Mesendoderm (in vitro differentiated cells): ENCODE measurements at regions not wholly inside any gene's neighbourhood (a gene's known extent, or its start where the extent isn't known, plus 50 kb on each side); places are given as distances from the start of the nearest gene placed in this dataset.
A peak's percentile ranks its signal among the peaks of the same experiment; 100 is the strongest.

Source experiments
- DNase-seq: peaks from one replicate; pipeline ENCODE4 v3.0.0; 2013
- H2AK5ac ChIP-seq: 2 replicates; pipeline ENCODE4 v1.6.1; 2013; ENCODE audit warnings: low read length, inconsistent platforms
- H2BK120ac ChIP-seq: 2 replicates; pipeline ENCODE4 v1.6.1; 2013; ENCODE audit warnings: low read depth, mild to moderate bottlenecking, low read length, moderate library complexity, mixed read lengths
- H2BK15ac ChIP-seq: replicated peaks from 2 replicates; pipeline ENCODE4 v1.6.1; 2013; ENCODE audit warnings: low read depth, mild to moderate bottlenecking, moderate library complexity
- H2BK5ac ChIP-seq: 2 replicates; pipeline ENCODE4 v1.6.1; 2013; ENCODE audit warnings: low read length, inconsistent platforms
- H3K18ac ChIP-seq: 2 replicates; pipeline ENCODE4 v1.6.1; 2013; ENCODE audit warnings: mild to moderate bottlenecking, low read length, mixed read lengths
- H3K23ac ChIP-seq: one replicate; pipeline ENCODE4 v1.6.1; 2013; ENCODE audit warnings: low read length
- H3K27ac ChIP-seq: 2 replicates; pipeline ENCODE4 v1.5.1; 2013; ENCODE audit warnings: low read depth, mild to moderate bottlenecking, inconsistent platforms, low read length, moderate library complexity
- H3K27me3 ChIP-seq: 2 replicates; pipeline ENCODE4 v1.6.1; 2013; ENCODE audit warnings: low read length, control low read depth, mild to moderate bottlenecking, inconsistent platforms; ENCODE audit not compliant: insufficient read depth, poor library complexity
- H3K36me3 ChIP-seq: 2 replicates; pipeline ENCODE4 v1.6.1; 2013; ENCODE audit warnings: low read length, inconsistent platforms; ENCODE audit not compliant: control insufficient read depth, insufficient read depth
- H3K4ac ChIP-seq: one replicate; pipeline ENCODE4 v1.6.1; 2013; ENCODE audit warnings: low read depth, mild to moderate bottlenecking, low read length, moderate library complexity
- H3K4me1 ChIP-seq: 2 replicates; pipeline ENCODE4 v1.6.1; 2013; ENCODE audit warnings: low read depth, low read length, inconsistent platforms; ENCODE audit not compliant: control insufficient read depth
- H3K4me2 ChIP-seq: 2 replicates; pipeline ENCODE4 v1.6.1; 2013; ENCODE audit warnings: low read length
- H3K4me3 ChIP-seq: 2 replicates; pipeline ENCODE4 v1.5.1; 2013; ENCODE audit warnings: mild to moderate bottlenecking, low read length
- H3K56ac ChIP-seq: one replicate; pipeline ENCODE4 v1.6.1; 2013; ENCODE audit warnings: low read length
- H3K79me1 ChIP-seq: 2 replicates; pipeline ENCODE4 v1.6.1; 2013; ENCODE audit warnings: low read length, inconsistent platforms
- H3K79me2 ChIP-seq: 2 replicates; pipeline ENCODE4 v1.6.1; 2013; ENCODE audit warnings: mild to moderate bottlenecking, low read length; ENCODE audit not compliant: control insufficient read depth, insufficient read depth
- H3K9ac ChIP-seq: 2 replicates; pipeline ENCODE4 v1.6.1; 2013; ENCODE audit warnings: low read length, inconsistent platforms
- H4K5ac ChIP-seq: one replicate; pipeline ENCODE4 v1.6.1; 2013; ENCODE audit warnings: low read length
- H4K8ac ChIP-seq: one replicate; pipeline ENCODE4 v1.6.1; 2013; ENCODE audit warnings: low read depth, mild to moderate bottlenecking, control low read depth, low read length, moderate library complexity
- WGBS: extraction: QIAGEN DNeasy Blood & Tissue Kit; methylation state at CpG from one replicate; pipeline ENCODE4 v1.1.7; 2013; ENCODE audit warnings: low lambda C conversion rate, missing lambda C conversion rate; ENCODE audit not compliant: insufficient coverage; ENCODE audit errors: extremely low coverage; 5-methylcytosine and 5-hydroxymethylcytosine counted together

DNA sequence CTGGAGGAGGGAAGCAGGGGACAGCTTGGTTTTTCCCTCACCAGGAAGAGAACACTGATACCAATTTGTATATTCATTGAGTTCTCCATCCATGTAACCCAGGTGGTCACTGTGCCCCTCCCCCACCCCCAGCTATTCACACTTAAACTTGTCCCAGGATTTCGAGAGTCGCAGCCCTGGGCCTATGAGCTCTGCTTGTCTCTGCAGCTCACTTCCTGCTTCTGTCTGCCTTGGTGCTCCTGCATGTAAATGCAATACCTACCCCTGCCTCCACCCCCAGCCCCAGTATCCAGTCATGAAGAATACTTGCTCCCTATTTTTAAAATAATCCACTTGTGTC lies 452.2 kb downstream of the BCL11B start:
- H2BK120ac ChIP-seq = no peak overlapping the region
- no peak overlapping the region for H2BK15ac ChIP-seq
- no peaks in the 10 kb centered on the region for H3K36me3 ChIP-seq
- H3K56ac ChIP-seq = peak overlapping the region; percentile 63
- no peaks in the 10 kb centered on the region for H3K79me1 ChIP-seq
- no peak overlapping the region for H3K4me2 ChIP-seq
- no peak overlapping the region for H4K5ac ChIP-seq
- H3K4me1 ChIP-seq = peaks cover 8% of the 10 kb centered on the region
- peak; percentile 95 for DNase-seq
- peak overlapping the region; percentile 19 for H3K18ac ChIP-seq
- H4K8ac ChIP-seq = no peak overlapping the region
- H3K79me2 ChIP-seq = no peaks in the 10 kb centered on the region
- H2AK5ac ChIP-seq = no peak overlapping the region
- peak overlapping the region; percentile 69 for H3K27ac ChIP-seq
- H3K27me3 ChIP-seq = no peaks in the 10 kb centered on the region
- H3K9ac ChIP-seq = no peak overlapping the region
- H3K4ac ChIP-seq = peak overlapping the region; percentile 1
- no peak overlapping the region for H3K23ac ChIP-seq
- H3K4me3 ChIP-seq = no peak overlapping the region
- WGBS = no CpG with 5 or more reads among the region's 2 CpGs
- H2BK5ac ChIP-seq = peak overlapping the region; percentile 46

DNA sequence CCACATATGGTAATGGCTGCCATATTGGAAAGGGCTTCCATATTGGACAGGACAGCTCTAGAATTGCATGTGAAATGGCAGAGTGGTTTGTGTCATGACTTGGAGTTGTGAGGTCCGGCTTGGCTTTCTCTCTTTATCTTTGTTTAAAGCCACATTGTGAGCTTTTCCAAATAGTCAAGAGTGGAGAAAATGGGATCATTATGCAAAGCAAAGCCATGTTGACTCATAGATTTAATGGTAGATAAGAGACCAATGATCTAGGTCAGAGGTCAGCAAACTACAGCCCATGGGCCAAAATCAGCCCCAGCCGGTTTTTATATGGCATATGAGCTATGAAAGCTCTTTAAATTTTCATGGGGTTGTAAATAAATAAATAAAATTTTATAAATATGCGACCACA lies 449.1 kb downstream of the BCL11B start:
- Histone ChIP-seq H4K8ac (no peak overlapping the region), H2AK5ac (no peak overlapping the region), H3K36me3 (no peaks in the 10 kb centered on the region), H2BK15ac (no peak overlapping the region), H3K4me3 (no peak overlapping the region), H2BK5ac (no peak overlapping the region), H3K4ac (no peak overlapping the region), H3K79me2 (no peaks in the 10 kb centered on the region), H3K18ac (no peak overlapping the region), H2BK120ac (no peak overlapping the region), H3K27me3 (no peaks in the 10 kb centered on the region), H3K4me2 (no peak overlapping the region), H3K23ac (no peak overlapping the region), H3K4me1 (peaks cover 8% of the 10 kb centered on the region), H3K9ac (no peak overlapping the region), H3K27ac (no peak overlapping the region), H4K5ac (no peak overlapping the region), H3K56ac (no peak overlapping the region), H3K79me1 (no peaks in the 10 kb centered on the region)
- WGBS = no CpG with 5 or more reads among the region's 3 CpGs
- DNase-seq = peak; percentile 39

DNA sequence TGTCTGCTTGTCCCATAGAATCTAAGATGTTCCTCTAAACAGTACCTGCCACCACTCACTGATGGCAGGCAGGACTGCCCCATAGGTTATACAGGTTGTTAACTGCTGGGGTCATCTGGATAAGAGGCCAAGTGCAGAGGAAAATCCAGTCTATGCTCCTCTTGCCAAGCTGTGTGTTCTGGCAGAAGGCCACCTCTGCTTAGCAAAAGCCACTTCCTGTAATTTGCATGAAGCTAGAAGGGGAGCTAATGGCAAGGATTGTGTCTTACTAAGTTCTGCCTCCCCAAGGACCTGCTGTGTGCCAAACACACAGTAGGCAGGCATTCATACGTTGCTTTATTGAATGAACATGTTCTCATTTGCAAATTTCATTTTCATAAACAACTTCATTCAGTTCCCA lies 445.4 kb downstream of the BCL11B start:
- H3K27me3 ChIP-seq = no peaks in the 10 kb centered on the region
- H3K23ac ChIP-seq = no peak overlapping the region
- no peak overlapping the region for H3K56ac ChIP-seq
- H2BK15ac ChIP-seq = no peak overlapping the region
- H4K5ac ChIP-seq = no peak overlapping the region
- no peak overlapping the region for H2BK5ac ChIP-seq
- no peak overlapping the region for H3K4me3 ChIP-seq
- no peak overlapping the region for H3K4me2 ChIP-seq
- H2AK5ac ChIP-seq = no peak overlapping the region
- H3K36me3 ChIP-seq = no peaks in the 10 kb centered on the region
- H3K27ac ChIP-seq = no peak overlapping the region
- H2BK120ac ChIP-seq = no peak overlapping the region
- H3K4me1 ChIP-seq = no peaks in the 10 kb centered on the region
- WGBS = no CpG with 5 or more reads among the region's 1 CpG
- H3K4ac ChIP-seq = no peak overlapping the region
- H3K79me2 ChIP-seq = no peaks in the 10 kb centered on the region
- H3K18ac ChIP-seq = no peak overlapping the region
- no peak overlapping the region for H4K8ac ChIP-seq
- no peak overlapping the region for H3K9ac ChIP-seq
- no peaks in the 10 kb centered on the region for H3K79me1 ChIP-seq
- DNase-seq = no peak

DNA sequence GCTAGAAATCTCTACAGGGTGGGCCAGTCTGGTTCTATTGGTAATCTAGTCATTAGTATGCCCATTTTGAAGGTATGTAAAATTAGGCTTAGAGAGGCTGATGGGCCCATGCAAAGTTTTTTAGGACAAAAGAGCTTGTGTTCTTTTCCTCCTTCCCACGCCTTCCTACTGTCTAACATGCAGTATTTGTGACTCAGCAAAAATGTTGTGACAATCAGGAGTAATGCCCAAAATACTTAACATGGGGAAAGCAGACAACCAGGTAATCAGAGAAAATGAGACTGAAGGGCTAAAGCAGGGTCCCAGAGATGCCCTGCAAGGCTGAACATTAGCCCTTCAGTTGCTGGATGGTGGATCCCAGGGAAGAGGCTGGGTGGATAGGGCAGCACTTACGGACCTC lies 437.9 kb downstream of the BCL11B start:
- WGBS = no CpG with 5 or more reads among the region's 2 CpGs
- Histone ChIP-seq H3K4me1 (peaks cover 3% of the 10 kb centered on the region), H3K23ac (no peak overlapping the region), H2AK5ac (no peak overlapping the region), H3K56ac (no peak overlapping the region), H3K4me3 (no peak overlapping the region), H3K27ac (no peak overlapping the region), H4K8ac (no peak overlapping the region), H4K5ac (no peak overlapping the region), H3K18ac (no peak overlapping the region), H3K79me2 (no peaks in the 10 kb centered on the region), H3K4ac (no peak overlapping the region), H2BK15ac (no peak overlapping the region), H3K27me3 (no peaks in the 10 kb centered on the region), H2BK120ac (no peak overlapping the region), H3K9ac (no peak overlapping the region), H3K4me2 (no peak overlapping the region), H2BK5ac (no peak overlapping the region), H3K36me3 (no peaks in the 10 kb centered on the region), H3K79me1 (no peaks in the 10 kb centered on the region)
- DNase-seq = no peak

DNA sequence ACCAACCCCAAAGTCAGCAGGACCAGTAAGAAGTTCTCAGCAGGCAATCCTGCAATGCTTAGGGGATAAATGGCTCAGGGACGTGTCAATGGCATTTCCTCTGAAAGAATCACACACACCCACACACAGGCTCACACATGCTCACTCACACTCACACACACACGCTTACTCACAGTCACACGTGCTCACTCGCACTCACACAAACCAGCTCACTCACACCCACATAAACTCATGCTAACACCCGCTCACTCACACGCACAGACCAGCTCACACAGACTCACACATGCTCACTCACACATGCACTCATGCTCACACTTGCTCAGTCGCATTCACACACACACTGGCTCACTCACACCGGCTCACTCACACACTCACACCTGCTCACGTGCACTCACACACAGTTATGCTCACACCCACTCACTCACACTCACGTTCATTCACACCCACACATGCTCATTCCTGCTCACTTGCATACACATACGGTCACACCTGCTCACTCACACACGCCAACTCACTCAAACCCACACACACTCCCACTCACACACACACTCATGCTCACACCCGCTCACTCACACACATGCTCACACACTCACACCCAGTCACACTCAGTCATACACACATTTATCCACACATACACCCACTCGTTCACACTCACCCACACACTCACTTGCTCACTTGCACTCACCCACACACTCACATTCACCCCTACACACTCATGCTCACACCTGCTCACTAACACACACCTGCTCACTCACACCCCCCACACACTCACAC lies 436.8 kb downstream of the BCL11B start:
- H3K18ac ChIP-seq = no peak overlapping the region
- H4K8ac ChIP-seq = no peak overlapping the region
- no peaks in the 10 kb centered on the region for H3K79me1 ChIP-seq
- no peaks in the 10 kb centered on the region for H3K79me2 ChIP-seq
- H3K4me3 ChIP-seq = no peak overlapping the region
- H2BK5ac ChIP-seq = peak overlapping the region; percentile 0
- DNase-seq = peak; percentile 64
- H2BK15ac ChIP-seq = no peak overlapping the region
- WGBS = 100% methylated on average over 1 of the region's 14 CpGs
- no peak overlapping the region for H3K9ac ChIP-seq
- H2BK120ac ChIP-seq = no peak overlapping the region
- H2AK5ac ChIP-seq = no peak overlapping the region
- no peak overlapping the region for H3K23ac ChIP-seq
- H3K36me3 ChIP-seq = no peaks in the 10 kb centered on the region
- H3K27me3 ChIP-seq = no peaks in the 10 kb centered on the region
- H3K4me2 ChIP-seq = no peak overlapping the region
- no peak overlapping the region for H3K27ac ChIP-seq
- H4K5ac ChIP-seq = no peak overlapping the region
- no peak overlapping the region for H3K56ac ChIP-seq
- H3K4ac ChIP-seq = no peak overlapping the region
- H3K4me1 ChIP-seq = peaks cover 3% of the 10 kb centered on the region

DNA sequence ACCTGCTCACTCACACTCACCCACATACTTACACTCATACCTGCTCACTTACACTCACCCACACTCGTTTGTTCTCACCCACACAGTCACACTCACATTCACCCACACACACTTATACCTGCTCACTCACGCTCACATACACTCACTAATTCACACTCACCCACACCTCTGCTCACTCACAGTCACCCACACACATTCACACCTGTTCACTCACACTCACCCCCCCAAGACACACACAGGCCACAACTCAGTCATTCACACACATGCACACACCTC lies 436.2 kb downstream of the BCL11B start:
- Histone ChIP-seq H3K79me1 (no peaks in the 10 kb centered on the region), H3K27me3 (no peaks in the 10 kb centered on the region), H4K8ac (no peak overlapping the region), H2BK15ac (no peak overlapping the region), H3K56ac (no peak overlapping the region), H3K9ac (no peak overlapping the region), H3K23ac (no peak overlapping the region), H2BK120ac (no peak overlapping the region), H4K5ac (no peak overlapping the region), H3K36me3 (no peaks in the 10 kb centered on the region), H3K4me2 (no peak overlapping the region), H3K27ac (no peak overlapping the region), H3K18ac (no peak overlapping the region), H3K4ac (no peak overlapping the region), H3K79me2 (no peaks in the 10 kb centered on the region), H3K4me1 (peaks cover 3% of the 10 kb centered on the region), H2AK5ac (no peak overlapping the region), H2BK5ac (no peak overlapping the region), H3K4me3 (no peak overlapping the region)
- no peak for DNase-seq
- 100% methylated on average over 1 of the region's 2 CpGs for WGBS
